DND-41 (cell line): ENCODE measurements at regions not wholly inside any gene's neighbourhood (a gene's known extent, or its start where the extent isn't known, plus 50 kb on each side); places are given as distances from the start of the nearest gene placed in this dataset.

ENCODE experiments used
- EZH2 ChIP-seq: IDR thresholded peaks from 3 replicates; pipeline ENCODE4 v1.6.1; 2012; ENCODE audit warnings: borderline replicate concordance, low read depth, mild to moderate bottlenecking, moderate library complexity, low read length, inconsistent platforms; ENCODE audit not compliant: severe bottlenecking
- TF ChIP-seq, protein P1 (sequence below): IDR thresholded peaks from 2 replicates; pipeline ENCODE4 v1.5.1; 2012; ENCODE audit warnings: borderline replicate concordance, low read length, moderate library complexity, mild to moderate bottlenecking; ENCODE audit not compliant: poor library complexity, severe bottlenecking; ENCODE audit errors: extremely low read depth

DNA sequence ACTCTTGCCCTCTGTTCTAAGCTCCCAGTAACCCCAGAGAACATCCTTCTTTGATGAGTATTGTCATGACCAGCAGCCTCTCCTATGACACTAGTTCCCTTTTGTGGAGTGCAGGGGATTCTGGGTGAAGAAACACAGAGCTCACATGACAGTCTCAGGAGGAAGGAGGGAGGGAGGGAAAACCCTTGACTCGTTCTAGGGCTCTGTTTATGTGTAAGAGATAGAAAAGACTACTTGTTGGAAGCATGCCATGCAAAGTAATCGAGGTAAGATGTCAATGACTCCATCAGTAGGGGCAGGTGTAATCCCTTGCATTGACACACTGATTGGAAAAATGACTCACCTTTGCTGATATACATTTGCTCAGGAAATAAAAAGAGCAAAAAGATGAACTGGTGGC is 190.2 kb upstream of the ELL2 start:
- TF ChIP-seq, protein P1, sequence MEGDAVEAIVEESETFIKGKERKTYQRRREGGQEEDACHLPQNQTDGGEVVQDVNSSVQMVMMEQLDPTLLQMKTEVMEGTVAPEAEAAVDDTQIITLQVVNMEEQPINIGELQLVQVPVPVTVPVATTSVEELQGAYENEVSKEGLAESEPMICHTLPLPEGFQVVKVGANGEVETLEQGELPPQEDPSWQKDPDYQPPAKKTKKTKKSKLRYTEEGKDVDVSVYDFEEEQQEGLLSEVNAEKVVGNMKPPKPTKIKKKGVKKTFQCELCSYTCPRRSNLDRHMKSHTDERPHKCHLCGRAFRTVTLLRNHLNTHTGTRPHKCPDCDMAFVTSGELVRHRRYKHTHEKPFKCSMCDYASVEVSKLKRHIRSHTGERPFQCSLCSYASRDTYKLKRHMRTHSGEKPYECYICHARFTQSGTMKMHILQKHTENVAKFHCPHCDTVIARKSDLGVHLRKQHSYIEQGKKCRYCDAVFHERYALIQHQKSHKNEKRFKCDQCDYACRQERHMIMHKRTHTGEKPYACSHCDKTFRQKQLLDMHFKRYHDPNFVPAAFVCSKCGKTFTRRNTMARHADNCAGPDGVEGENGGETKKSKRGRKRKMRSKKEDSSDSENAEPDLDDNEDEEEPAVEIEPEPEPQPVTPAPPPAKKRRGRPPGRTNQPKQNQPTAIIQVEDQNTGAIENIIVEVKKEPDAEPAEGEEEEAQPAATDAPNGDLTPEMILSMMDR = no peak
- TF ChIP-seq EZH2 = no peak
